A673 (cell line): ENCODE measurements at regions not wholly inside any gene's neighbourhood (a gene's known extent, or its start where the extent isn't known, plus 50 kb on each side); places are given as distances from the start of the nearest gene placed in this dataset.

ENCODE experiments used
- EZH2 ChIP-seq: fragments of 200-600 bp; sonication (generic); IDR thresholded peaks from 2 replicates; pipeline ENCODE4 v1.6.1; 2017; ENCODE audit warnings: borderline replicate concordance, low read depth, mild to moderate bottlenecking, mixed read lengths, antibody characterized with exemption, low read length; ENCODE audit not compliant: poor library complexity, severe bottlenecking
- TF ChIP-seq, protein P1 (sequence below): fragments of 300-800, 200-600 bp; sonication (generic); conservative IDR thresholded peaks from 2 replicates; pipeline ENCODE4 v1.5.1; 2017; ENCODE audit warnings: low read depth, mild to moderate bottlenecking, antibody characterized with exemption, low read length, moderate library complexity, mixed read lengths

DNA sequence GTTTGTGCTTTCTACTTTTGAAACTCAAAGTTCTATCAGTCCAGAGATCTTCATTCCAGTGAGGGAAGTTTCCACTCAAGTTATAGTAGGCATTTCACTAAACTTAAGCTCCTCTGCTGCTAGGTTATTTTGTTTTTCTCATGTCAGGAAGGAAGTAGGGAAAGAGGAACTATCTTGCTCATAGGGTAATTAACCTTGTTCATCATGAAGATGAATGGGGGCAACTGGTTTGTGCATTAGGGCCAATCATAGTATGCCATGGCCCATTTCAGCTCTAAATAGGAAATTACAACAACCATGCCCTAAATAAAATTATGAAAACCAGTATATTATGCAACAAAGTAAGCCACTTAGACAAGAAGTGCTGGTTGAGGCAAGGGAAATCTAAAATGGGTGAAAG, 804.7 kb upstream of the NDST4 start:
- no peak for TF ChIP-seq EZH2
- TF ChIP-seq, protein P1, sequence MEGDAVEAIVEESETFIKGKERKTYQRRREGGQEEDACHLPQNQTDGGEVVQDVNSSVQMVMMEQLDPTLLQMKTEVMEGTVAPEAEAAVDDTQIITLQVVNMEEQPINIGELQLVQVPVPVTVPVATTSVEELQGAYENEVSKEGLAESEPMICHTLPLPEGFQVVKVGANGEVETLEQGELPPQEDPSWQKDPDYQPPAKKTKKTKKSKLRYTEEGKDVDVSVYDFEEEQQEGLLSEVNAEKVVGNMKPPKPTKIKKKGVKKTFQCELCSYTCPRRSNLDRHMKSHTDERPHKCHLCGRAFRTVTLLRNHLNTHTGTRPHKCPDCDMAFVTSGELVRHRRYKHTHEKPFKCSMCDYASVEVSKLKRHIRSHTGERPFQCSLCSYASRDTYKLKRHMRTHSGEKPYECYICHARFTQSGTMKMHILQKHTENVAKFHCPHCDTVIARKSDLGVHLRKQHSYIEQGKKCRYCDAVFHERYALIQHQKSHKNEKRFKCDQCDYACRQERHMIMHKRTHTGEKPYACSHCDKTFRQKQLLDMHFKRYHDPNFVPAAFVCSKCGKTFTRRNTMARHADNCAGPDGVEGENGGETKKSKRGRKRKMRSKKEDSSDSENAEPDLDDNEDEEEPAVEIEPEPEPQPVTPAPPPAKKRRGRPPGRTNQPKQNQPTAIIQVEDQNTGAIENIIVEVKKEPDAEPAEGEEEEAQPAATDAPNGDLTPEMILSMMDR, result no peak
